ENCODE measurements at regions not wholly inside any gene's neighbourhood (a gene's known extent, or its start where the extent isn't known, plus 50 kb on each side); places are given as distances from the start of the nearest gene placed in this dataset.

DNA sequence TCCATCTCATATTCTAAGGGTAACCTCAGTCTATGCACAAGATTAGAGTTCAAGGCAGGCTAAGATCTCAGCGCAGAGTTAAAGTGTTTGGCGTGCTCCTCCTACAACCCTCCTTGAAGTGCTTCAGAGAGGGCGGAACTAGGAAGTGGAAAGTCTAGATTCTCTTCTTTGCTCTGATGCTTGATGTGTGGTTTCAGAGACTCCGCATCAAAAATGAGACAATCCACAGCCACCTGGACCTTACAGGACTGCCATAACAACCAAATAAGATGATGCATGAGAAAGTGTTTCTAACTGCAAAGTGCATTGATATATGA, 161.3 kb upstream of the ATP11B start:
- DNase-seq (ENCODE audit: low read depth in 1 of 2, low spot score in 1 of 2), result no peak
- TF ChIP-seq POLR2AphosphoS5 (IDR thresholded peaks at IDR 0.05; ENCODE audit: low read depth), result no peak
- TF ChIP-seq GABPA (IDR thresholded peaks at IDR 0.05; ENCODE audit: low read depth), result no peak
- TF ChIP-seq, protein P1, sequence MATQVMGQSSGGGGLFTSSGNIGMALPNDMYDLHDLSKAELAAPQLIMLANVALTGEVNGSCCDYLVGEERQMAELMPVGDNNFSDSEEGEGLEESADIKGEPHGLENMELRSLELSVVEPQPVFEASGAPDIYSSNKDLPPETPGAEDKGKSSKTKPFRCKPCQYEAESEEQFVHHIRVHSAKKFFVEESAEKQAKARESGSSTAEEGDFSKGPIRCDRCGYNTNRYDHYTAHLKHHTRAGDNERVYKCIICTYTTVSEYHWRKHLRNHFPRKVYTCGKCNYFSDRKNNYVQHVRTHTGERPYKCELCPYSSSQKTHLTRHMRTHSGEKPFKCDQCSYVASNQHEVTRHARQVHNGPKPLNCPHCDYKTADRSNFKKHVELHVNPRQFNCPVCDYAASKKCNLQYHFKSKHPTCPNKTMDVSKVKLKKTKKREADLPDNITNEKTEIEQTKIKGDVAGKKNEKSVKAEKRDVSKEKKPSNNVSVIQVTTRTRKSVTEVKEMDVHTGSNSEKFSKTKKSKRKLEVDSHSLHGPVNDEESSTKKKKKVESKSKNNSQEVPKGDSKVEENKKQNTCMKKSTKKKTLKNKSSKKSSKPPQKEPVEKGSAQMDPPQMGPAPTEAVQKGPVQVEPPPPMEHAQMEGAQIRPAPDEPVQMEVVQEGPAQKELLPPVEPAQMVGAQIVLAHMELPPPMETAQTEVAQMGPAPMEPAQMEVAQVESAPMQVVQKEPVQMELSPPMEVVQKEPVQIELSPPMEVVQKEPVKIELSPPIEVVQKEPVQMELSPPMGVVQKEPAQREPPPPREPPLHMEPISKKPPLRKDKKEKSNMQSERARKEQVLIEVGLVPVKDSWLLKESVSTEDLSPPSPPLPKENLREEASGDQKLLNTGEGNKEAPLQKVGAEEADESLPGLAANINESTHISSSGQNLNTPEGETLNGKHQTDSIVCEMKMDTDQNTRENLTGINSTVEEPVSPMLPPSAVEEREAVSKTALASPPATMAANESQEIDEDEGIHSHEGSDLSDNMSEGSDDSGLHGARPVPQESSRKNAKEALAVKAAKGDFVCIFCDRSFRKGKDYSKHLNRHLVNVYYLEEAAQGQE (IDR thresholded peaks at IDR 0.05; ENCODE audit: insufficient replicate concordance, low read depth), result no peak
- TF ChIP-seq, protein P2, sequence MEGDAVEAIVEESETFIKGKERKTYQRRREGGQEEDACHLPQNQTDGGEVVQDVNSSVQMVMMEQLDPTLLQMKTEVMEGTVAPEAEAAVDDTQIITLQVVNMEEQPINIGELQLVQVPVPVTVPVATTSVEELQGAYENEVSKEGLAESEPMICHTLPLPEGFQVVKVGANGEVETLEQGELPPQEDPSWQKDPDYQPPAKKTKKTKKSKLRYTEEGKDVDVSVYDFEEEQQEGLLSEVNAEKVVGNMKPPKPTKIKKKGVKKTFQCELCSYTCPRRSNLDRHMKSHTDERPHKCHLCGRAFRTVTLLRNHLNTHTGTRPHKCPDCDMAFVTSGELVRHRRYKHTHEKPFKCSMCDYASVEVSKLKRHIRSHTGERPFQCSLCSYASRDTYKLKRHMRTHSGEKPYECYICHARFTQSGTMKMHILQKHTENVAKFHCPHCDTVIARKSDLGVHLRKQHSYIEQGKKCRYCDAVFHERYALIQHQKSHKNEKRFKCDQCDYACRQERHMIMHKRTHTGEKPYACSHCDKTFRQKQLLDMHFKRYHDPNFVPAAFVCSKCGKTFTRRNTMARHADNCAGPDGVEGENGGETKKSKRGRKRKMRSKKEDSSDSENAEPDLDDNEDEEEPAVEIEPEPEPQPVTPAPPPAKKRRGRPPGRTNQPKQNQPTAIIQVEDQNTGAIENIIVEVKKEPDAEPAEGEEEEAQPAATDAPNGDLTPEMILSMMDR (IDR thresholded peaks at IDR 0.05; ENCODE audit: insufficient read depth, low read length), result no peak
- TF ChIP-seq SPI1 (IDR thresholded peaks at IDR 0.05; ENCODE audit: borderline replicate concordance, low read depth), result no peak
- no peak overlapping the region for H3K27ac ChIP-seq (replicated peaks)
- H3K4me3 ChIP-seq (replicated peaks; ENCODE audit: insufficient read depth, low read length), result no peak overlapping the region
- peaks cover 2% of the 10 kb centered on the region for H3K27me3 ChIP-seq (ENCODE audit: insufficient read depth, poor library complexity, severe bottlenecking)

DNA sequence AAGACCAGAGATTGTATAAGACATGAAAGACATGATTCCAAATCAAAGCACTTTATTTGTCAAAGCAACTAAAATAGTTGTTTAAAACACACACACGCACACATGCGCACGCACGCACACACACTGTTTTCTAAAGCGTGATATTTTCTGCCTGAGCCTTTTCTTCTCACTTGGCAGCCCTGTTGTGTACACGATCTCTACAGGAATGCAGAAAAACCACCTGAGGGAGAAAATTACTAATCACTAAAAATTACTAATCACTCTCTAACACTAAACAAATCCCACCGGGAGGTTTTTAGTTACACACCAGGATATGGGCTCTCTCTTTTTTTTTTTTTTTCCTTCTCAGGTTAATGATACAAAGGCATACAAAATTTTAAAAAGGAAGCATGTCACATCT, 160.1 kb upstream of the ATP11B start:
- H3K27me3 ChIP-seq (ENCODE audit: insufficient read depth, poor library complexity, severe bottlenecking), result peaks cover 2% of the 10 kb centered on the region
- TF ChIP-seq, protein P2 (IDR thresholded peaks at IDR 0.05; ENCODE audit: insufficient read depth, low read length), result no peak
- no peak for TF ChIP-seq POLR2AphosphoS5 (IDR thresholded peaks at IDR 0.05; ENCODE audit: low read depth)
- no peak for TF ChIP-seq SPI1 (IDR thresholded peaks at IDR 0.05; ENCODE audit: borderline replicate concordance, low read depth)
- H3K4me3 ChIP-seq (replicated peaks; ENCODE audit: insufficient read depth, low read length), result no peak overlapping the region
- H3K27ac ChIP-seq (replicated peaks), result no peak overlapping the region
- DNase-seq (ENCODE audit: low read depth in 1 of 2, low spot score in 1 of 2), result no peak

DNA sequence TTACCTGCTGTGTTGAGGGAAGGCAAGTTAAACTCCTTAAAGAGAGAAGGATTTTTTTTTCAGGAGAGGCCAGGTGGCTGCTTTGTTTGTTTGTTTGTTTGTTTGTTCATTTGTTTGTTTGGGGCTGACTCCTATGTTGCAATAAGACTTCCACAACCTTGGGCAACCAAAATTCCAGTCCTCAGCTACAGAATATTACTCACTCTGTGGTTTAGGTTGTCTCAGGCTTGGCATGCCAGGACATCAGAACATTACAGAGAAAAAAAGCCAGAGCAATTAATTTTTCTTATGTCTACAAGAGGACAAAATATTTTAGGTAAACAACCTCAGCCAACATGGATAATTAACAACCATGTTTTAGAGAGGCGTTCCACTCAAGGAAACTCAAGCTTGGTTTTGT, 156.7 kb upstream of the ATP11B start:
- H3K4me3 ChIP-seq (replicated peaks; ENCODE audit: insufficient read depth, low read length), result no peak overlapping the region
- H3K27ac ChIP-seq (replicated peaks), result no peak overlapping the region
- no peak for DNase-seq (ENCODE audit: low read depth in 1 of 2, low spot score in 1 of 2)
- peaks cover 2% of the 10 kb centered on the region for H3K27me3 ChIP-seq (ENCODE audit: insufficient read depth, poor library complexity, severe bottlenecking)
- TF ChIP-seq GABPA (IDR thresholded peaks at IDR 0.05; ENCODE audit: low read depth), result no peak
- TF ChIP-seq, protein P1 (IDR thresholded peaks at IDR 0.05; ENCODE audit: insufficient replicate concordance, low read depth), result no peak
- TF ChIP-seq, protein P2 (IDR thresholded peaks at IDR 0.05; ENCODE audit: insufficient read depth, low read length), result no peak
- no peak for TF ChIP-seq POLR2AphosphoS5 (IDR thresholded peaks at IDR 0.05; ENCODE audit: low read depth)
- TF ChIP-seq SPI1 (IDR thresholded peaks at IDR 0.05; ENCODE audit: borderline replicate concordance, low read depth), result no peak

DNA sequence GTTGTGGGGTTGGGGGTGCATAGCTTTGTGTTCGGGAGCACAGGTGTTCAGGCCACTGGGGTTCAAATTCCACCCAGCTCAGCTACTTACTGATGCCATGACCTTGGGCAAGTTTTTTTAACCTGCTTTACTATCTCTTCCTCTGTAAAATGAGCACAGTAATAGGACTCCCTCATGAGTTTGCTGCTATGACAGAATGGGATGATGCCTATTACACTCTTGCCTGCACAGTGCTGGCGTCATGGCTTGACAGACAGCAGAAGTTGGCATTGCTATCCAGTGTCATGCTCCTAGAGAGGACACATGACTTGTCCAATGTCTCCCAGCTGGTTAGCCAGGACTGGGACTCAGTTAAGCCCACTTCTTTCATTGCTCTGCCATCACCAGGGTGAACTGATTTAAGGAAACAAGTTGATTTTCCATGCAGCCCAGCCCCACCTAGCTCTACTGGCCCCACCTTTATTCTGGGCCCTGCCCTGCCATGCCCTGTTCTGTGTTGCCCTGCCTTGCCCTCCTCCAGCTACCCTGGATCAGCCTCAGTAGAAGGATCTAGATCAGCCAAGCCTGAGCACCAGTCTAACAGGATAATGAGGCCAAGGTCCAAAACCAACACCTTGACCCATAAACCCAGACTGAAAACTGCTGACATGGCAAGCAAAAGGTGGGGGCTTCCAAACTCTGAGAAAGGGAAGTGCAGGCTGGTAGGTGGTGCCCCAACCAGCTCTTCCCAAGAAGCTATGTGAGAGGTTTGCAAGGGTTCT, 155.8 kb upstream of the ATP11B start:
- peaks cover 2% of the 10 kb centered on the region for H3K27me3 ChIP-seq (ENCODE audit: insufficient read depth, poor library complexity, severe bottlenecking)
- no peak for DNase-seq (ENCODE audit: low read depth in 1 of 2, low spot score in 1 of 2)
- H3K27ac ChIP-seq (replicated peaks), result no peak overlapping the region
- TF ChIP-seq SPI1 (IDR thresholded peaks at IDR 0.05; ENCODE audit: borderline replicate concordance, low read depth) (no peak), GABPA (IDR thresholded peaks at IDR 0.05; ENCODE audit: low read depth) (no peak), POLR2AphosphoS5 (IDR thresholded peaks at IDR 0.05; ENCODE audit: low read depth) (no peak)
- TF ChIP-seq, protein P1 (IDR thresholded peaks at IDR 0.05; ENCODE audit: insufficient replicate concordance, low read depth), result no peak
- TF ChIP-seq, protein P2 (IDR thresholded peaks at IDR 0.05; ENCODE audit: insufficient read depth, low read length), result no peak
- no peak overlapping the region for H3K4me3 ChIP-seq (replicated peaks; ENCODE audit: insufficient read depth, low read length)

Data from HL-60 (cell line).